Esophagus muscularis mucosa (tissue), 4 donors: ENCODE measurements at regions not wholly inside any gene's neighbourhood (a gene's known extent, or its start where the extent isn't known, plus 50 kb on each side); places are given as distances from the start of the nearest gene placed in this dataset.

ENCODE experiments used
- DNase-seq: peaks from one replicate; pipeline ENCODE4 v3.0.0-alpha.2; 2017; ENCODE audit errors: extremely low spot score
- H3K27ac ChIP-seq, 4 donors: fragments of 200-600 bp; sonication (generic); replicated peaks in 1 of 4; 1 replicate in 3 of 4; 2 replicates in 1 of 4; pipeline ENCODE4 v1.5.1; 2016 to 2019; ENCODE audit warnings: mild to moderate bottlenecking in 1 of 4
- H3K27me3 ChIP-seq, 4 donors: fragments of 200-600 bp; sonication (generic); one replicate each; pipeline versions ENCODE4 v1.5.1 to v1.6.0; 2016 to 2019
- H3K36me3 ChIP-seq, 4 donors: fragments of 200-600 bp; sonication (generic); one replicate each; pipeline ENCODE4 v1.5.1; 2016 to 2019
- H3K4me1 ChIP-seq, 4 donors: fragments of 200-600 bp; sonication (generic); one replicate each; pipeline ENCODE4 v1.5.1; 2016 to 2019
- H3K4me3 ChIP-seq, 4 donors: fragments of 200-600 bp; sonication (generic); 1 replicate in 2 of 4; 2 replicates in 2 of 4; pipeline ENCODE4 v1.5.1; 2016 to 2019; ENCODE audit warnings: mild to moderate bottlenecking in 4 of 4, moderate library complexity in 1 of 4
- H3K9me3 ChIP-seq, 4 donors: fragments of 200-600 bp; sonication (generic); 1 replicate in 3 of 4; 2 replicates in 1 of 4; pipeline ENCODE4 v1.5.1; 2016 to 2019
- EP300 ChIP-seq: sonication (generic); formaldehyde crosslinking; IDR thresholded peaks from one replicate; pipeline ENCODE4 v1.6.1; 2017; ENCODE audit warnings: antibody characterized with exemption
- POLR2A ChIP-seq: fragments of 450-650 bp; IDR thresholded peaks from one replicate; pipeline ENCODE4 v1.6.1; 2017; ENCODE audit warnings: antibody characterized with exemption, moderate library complexity, mild to moderate bottlenecking, low read depth
- POLR2AphosphoS5 ChIP-seq, 2 donors: sonication (generic); formaldehyde crosslinking; IDR thresholded peaks; one replicate each; pipeline ENCODE4 v1.6.1; 2017; ENCODE audit warnings: antibody characterized with exemption in 2 of 2
- WGBS: methylation state at CpG from one replicate; pipeline ENCODE4 v1.1.5; 2018; 5-methylcytosine and 5-hydroxymethylcytosine counted together
- intact Hi-C: fragments of 100-400 bp; cut with DNase I; formaldehyde crosslinking; loops from one replicate; pipeline ENCODE4 v1.15.1; 2023
- TF ChIP-seq, protein P1 (sequence below), 3 experiments: fragments of 200-600 bp in 2 of 3; fragments of 450-650 bp in 1 of 3; sonication (generic) in 2 of 3; IDR thresholded peaks; one replicate each; pipeline ENCODE4 v1.5.1; 2017 to 2019; ENCODE audit warnings: antibody characterized with exemption in 3 of 3, mild to moderate bottlenecking in 2 of 3, moderate library complexity in 1 of 3

DNA sequence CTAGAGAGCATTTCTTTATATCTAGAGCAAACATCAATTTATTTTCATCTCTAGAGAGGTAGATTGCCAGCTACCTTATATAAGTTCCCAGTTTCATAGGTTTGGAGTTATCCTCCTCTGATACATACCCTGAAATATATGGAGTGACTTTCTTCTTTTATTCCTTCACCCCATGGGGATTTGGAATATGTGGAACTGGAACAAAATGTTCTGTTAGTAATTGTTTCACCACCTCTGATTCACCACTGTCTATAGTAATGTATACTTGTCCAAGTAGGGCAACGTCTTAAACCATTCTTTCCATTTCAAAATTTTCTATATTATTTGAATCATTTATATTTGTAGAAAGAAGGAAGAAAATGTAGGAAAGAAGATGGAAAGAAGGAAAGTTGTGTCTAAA, 511.2 kb upstream of the KCND2 start:
- H3K27ac ChIP-seq, result no peak overlapping the region
- H3K4me3 ChIP-seq, result no peak overlapping the region
- 59% methylated on average over 1 of the region's 1 CpG for WGBS
- DNase-seq, result no peak
- no peaks in the 10 kb centered on the region for H3K4me1 ChIP-seq
- intact Hi-C loops, result no loop called here
- no peaks in the 10 kb centered on the region for H3K9me3 ChIP-seq
- no peaks in the 10 kb centered on the region for H3K36me3 ChIP-seq
- H3K27me3 ChIP-seq, result no peaks in the 10 kb centered on the region
- TF ChIP-seq POLR2A (no peak), EP300 (no peak), POLR2AphosphoS5 (IDR thresholded peaks at IDR 0.05) (no peak)
- TF ChIP-seq, protein P1, sequence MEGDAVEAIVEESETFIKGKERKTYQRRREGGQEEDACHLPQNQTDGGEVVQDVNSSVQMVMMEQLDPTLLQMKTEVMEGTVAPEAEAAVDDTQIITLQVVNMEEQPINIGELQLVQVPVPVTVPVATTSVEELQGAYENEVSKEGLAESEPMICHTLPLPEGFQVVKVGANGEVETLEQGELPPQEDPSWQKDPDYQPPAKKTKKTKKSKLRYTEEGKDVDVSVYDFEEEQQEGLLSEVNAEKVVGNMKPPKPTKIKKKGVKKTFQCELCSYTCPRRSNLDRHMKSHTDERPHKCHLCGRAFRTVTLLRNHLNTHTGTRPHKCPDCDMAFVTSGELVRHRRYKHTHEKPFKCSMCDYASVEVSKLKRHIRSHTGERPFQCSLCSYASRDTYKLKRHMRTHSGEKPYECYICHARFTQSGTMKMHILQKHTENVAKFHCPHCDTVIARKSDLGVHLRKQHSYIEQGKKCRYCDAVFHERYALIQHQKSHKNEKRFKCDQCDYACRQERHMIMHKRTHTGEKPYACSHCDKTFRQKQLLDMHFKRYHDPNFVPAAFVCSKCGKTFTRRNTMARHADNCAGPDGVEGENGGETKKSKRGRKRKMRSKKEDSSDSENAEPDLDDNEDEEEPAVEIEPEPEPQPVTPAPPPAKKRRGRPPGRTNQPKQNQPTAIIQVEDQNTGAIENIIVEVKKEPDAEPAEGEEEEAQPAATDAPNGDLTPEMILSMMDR (IDR thresholded peaks at IDR 0.05), result no peak

DNA sequence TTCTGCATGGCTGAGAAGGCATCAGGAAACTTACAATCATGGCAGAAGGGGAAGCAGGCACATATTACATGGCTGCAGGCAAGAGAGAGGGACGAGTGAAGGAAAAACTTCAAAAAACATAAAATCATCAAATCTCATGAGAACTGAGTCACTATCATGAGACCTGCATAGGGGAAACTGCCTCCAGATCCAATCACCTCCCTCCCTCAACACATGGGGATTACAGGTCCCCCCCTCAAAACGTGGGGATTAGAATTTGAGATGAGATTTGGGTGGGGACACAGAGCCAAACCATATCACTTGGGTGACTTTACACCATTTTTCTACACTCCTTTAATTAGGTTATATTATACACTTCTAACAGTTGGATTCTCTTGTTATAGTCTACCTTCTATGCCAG, 490.7 kb upstream of the KCND2 start:
- Histone ChIP-seq H3K9me3 (no peaks in the 10 kb centered on the region), H3K27me3 (no peaks in the 10 kb centered on the region), H3K36me3 (no peaks in the 10 kb centered on the region), H3K4me1 (no peaks in the 10 kb centered on the region), H3K27ac (no peak overlapping the region), H3K4me3 (no peak overlapping the region)
- intact Hi-C loops, result no loop called here
- WGBS, result 49% methylated on average over 2 of the region's 2 CpGs
- TF ChIP-seq POLR2AphosphoS5 (IDR thresholded peaks at IDR 0.05) (no peak), POLR2A (no peak), EP300 (no peak)
- TF ChIP-seq, protein P1 (IDR thresholded peaks at IDR 0.05), result no peak
- DNase-seq, result no peak

DNA sequence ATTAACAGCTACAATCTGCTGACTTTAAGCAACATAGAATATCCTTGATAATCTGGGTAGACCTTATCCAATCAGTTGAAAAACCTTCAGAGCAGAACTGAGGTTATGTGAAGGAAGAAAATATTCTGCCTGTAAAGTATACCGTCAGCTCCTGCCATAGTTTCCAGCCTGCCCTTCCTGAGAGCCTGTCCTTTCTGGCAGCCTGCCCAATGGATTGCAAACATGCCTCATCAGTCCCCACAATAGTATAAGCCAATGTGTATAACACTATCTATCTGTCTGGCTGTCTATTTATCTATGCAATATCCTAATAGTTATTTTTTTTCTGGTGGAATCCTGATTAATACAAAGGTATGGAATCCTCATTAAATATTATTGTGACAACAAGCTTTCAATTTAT, 489.2 kb upstream of the KCND2 start:
- no peak for DNase-seq
- Histone ChIP-seq H3K36me3 (no peaks in the 10 kb centered on the region), H3K27ac (no peak overlapping the region), H3K4me1 (no peaks in the 10 kb centered on the region), H3K9me3 (no peaks in the 10 kb centered on the region), H3K4me3 (no peak overlapping the region), H3K27me3 (no peaks in the 10 kb centered on the region)
- intact Hi-C loops, result no loop called here
- no peak for TF ChIP-seq POLR2AphosphoS5 (IDR thresholded peaks at IDR 0.05)
- TF ChIP-seq EP300, result no peak
- no peak for TF ChIP-seq POLR2A
- TF ChIP-seq, protein P1 (IDR thresholded peaks at IDR 0.05), result no peak
- WGBS, result 36% methylated on average over 1 of the region's 1 CpG

DNA sequence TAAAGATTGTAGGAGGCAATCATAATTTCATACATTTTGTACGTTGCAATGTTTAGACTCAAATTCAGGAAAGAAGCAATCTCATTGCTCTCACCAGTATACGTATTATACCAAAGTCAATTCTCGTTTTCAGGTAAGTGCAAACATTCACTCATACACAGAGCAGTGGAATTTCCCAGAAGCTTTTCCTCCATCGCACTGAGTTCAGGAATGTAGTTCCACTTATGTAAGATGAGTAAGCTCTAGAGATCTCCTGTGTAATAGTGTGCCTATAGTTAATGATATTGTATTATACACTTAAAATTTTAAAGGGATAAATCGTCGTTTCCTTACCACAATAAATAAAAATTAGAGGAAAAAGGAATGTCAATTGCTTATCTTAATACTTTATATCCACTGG, 470.8 kb upstream of the KCND2 start:
- H3K9me3 ChIP-seq, result no peaks in the 10 kb centered on the region
- no peak overlapping the region for H3K4me3 ChIP-seq
- H3K4me1 ChIP-seq, result no peaks in the 10 kb centered on the region
- TF ChIP-seq, protein P1 (IDR thresholded peaks at IDR 0.05), result no peak
- no peak for TF ChIP-seq POLR2A
- WGBS, result 88% methylated on average over 6 of the region's 6 CpGs
- no peak overlapping the region for H3K27ac ChIP-seq
- no peaks in the 10 kb centered on the region for H3K36me3 ChIP-seq
- no peaks in the 10 kb centered on the region for H3K27me3 ChIP-seq
- intact Hi-C loops, result no loop called here
- no peak for DNase-seq

DNA sequence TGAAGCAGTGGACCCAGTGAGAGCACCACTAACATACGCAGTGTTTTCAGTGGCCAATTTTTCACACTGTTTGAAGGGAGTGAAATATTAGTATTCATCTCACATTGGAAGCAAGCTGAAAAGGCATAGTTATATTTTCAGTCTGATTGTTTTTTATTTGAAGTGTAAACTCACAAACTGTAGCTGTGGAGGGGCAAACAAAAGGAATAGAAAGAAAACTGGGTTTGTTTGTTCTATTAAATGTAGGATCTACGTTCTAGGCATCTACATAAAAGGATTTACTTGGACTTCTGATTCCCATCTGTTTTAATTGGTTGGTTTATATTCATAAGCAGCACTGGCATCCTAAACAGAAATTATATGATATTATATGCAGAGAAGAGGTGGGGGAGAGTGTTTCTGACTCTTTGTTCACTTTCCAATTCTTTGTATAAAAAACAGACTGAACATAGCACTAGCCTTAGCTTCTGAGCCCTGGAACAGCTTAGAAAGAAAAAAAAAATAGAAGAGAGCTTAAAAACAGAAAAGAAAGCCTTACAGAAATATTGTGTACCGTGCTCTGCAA, 447.8 kb upstream of the KCND2 start:
- TF ChIP-seq POLR2AphosphoS5 (IDR thresholded peaks at IDR 0.05) (no peak), EP300 (no peak), POLR2A (no peak)
- TF ChIP-seq, protein P1 (IDR thresholded peaks at IDR 0.05), result no peak

More for the DNA sequence above, 447.8 kb upstream of the KCND2 start:
- Histone ChIP-seq H3K4me1 (no peaks in the 10 kb centered on the region), H3K4me3 (no peak overlapping the region), H3K27ac (no peak overlapping the region), H3K9me3 (peaks cover 0 to 12% (median 2%) of the 10 kb centered on the region in 4 donors), H3K27me3 (no peaks in the 10 kb centered on the region), H3K36me3 (no peaks in the 10 kb centered on the region)
- 67% methylated on average over 3 of the region's 3 CpGs for WGBS
- no peak for DNase-seq
- intact Hi-C loops, result no loop called here
